ENCODE measurements at regions not wholly inside any gene's neighbourhood (a gene's known extent, or its start where the extent isn't known, plus 50 kb on each side); places are given as distances from the start of the nearest gene placed in this dataset.

DNA sequence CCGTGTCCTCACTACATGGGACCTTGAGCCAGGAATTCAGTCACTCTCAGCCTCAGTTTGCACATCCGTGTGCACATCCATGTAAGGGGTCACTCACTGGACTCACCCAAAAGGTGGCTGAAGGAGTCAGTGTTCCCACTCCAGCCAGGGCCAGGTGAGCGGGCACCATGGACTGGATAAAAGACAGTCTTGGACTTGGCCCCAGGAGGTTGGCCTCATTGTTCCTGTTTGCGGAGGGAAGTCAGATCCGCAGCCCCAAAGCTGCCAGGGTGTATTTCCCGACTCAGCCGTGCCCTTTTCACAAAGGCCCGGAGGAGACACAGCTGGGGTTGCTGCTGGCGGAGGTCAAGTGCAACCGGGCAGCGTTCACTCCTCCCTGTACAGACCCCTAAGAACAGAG, 170.7 kb upstream of the MYL2 start:
- ATAC-seq (peak; percentile 51), DNase-seq (ENCODE audit: low spot score) (no peak)

- DNase-seq (ENCODE audit: low spot score) (no peak), ATAC-seq (no peak)
Measured at GRCh38 chr12:111089616-111090015, 169.2 kb upstream of the MYL2 start.

DNA sequence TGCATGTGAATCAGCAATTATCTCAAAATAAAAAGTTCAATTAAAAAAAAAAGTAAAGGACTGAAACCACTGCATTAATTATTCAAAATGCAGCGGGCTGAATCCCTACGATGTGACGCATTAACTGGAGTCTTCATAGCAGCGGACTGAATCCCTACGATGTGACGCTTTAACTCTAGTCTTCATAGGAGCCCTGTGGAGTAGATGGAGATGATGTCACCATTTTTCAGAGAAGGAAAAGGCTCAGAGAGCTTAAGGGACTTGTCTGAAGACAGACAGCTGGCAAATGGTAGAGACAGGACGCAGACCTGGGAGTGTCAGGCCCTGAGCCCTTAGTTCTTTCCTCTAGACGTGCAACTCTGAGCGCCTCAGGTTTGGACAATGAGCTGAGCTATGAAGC, 168.0 kb upstream of the MYL2 start:
- ATAC-seq (no peak), DNase-seq (ENCODE audit: low spot score) (no peak)

GRCh38 chr12:111086947-111087700, 166.7 kb upstream of the MYL2 start:
- ATAC-seq (peak; percentile 69), DNase-seq (ENCODE audit: low spot score) (peak; percentile 77)

DNA sequence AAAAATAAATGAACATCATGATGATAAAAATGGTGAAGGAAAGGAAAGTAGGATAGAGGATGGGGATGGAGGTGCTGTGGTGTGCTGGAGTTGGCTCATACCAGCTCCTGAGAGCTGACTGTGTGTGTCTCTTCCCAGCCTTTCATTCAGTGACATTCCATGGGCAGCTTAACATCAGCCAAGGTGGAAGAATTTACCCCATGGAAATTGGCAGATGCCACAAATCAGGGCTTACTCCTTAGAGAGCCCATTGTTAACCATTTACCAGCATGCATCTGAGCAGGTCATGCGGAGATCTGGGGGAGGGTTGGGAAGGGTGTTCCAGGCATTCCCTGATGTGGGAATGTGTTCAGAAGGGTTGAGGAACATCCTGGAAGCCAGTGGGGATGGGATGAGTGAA, 164.7 kb upstream of the MYL2 start:
- DNase-seq (ENCODE audit: low spot score) (no peak), ATAC-seq (no peak)

DNA sequence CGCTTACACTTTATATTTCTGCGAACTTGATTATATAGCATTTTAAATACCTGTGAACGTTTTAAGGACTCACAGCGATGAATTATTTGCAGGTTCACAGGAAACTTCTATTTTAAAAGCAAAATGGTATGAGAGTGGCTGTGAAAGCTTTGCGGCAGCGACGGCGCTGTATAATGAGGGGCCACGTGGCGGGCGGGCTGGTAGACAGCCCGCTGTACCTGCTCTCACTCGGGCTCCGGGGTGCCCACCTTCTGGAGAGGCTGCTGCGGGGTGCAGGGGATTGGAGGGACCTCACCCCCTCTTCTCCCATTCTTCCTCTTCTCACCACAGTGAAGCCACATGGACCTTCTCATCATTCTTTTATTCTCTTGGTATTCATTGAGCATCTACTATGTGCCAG, 164.2 kb upstream of the MYL2 start:
- ATAC-seq (no peak), DNase-seq (ENCODE audit: low spot score) (no peak)

DNA sequence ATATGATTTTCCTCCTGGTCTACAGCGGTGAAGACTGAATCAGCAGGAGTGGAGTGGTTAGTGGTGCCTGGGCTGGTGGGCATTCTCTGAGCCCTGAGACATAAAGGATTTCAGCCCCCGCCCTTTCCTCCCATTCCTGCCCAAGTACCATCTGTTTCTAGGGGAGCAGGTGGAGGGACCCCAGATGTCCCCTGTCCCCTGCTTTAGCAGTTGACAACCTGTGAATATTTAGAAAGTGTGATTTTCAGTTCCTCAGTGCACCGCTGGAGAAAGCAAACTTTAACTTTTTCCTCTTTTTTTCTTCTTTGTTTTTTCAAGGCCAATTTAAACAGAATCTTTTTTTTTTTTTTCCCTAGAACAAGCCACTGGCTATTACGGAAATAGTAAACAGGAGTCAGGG, 163.8 kb upstream of the MYL2 start:
- ATAC-seq (no peak), DNase-seq (ENCODE audit: low spot score) (no peak)

DNA sequence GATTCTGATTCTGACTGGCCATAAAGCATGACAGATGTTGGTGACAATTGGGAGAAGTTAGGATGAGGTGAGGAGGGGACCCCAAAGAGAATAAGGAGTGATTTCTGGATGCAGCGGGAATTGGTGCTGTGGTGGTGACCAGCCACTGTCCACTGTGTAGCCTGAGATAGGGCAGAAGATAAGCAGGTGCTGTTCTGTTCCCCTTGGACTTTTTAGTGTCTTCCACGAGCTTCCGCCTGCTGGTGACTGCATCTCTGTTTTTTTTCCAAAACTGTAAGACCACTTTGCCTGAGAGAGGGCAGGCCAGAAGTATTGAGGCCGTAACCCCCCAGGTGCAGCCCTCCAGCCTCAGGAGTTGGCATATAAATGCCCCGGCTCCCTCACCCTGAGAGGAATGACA, 161.2 kb upstream of the MYL2 start:
- ATAC-seq (no peak), DNase-seq (ENCODE audit: low spot score) (no peak)

DNA sequence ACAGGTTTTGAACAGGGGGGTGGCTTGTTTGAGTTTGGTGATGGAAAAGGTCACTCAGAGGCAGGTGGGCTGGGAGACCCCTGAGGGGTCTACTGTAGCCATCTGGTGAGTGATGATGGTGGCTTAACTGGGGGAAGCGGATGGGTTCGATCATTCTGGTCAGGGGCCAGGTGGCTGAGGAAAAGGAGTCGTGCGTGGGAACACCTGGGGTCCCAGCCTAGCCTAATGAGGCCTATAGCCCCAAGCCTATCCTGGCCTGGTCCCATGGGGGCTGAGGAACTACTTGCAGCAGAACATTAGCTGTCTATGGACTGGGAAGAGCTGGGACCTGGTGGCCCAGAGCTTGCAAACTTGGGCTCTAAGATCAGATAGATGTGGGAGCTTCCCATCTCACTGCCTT, 158.4 kb upstream of the MYL2 start:
- no peak for ATAC-seq
- no peak for DNase-seq (ENCODE audit: low spot score)

DNA sequence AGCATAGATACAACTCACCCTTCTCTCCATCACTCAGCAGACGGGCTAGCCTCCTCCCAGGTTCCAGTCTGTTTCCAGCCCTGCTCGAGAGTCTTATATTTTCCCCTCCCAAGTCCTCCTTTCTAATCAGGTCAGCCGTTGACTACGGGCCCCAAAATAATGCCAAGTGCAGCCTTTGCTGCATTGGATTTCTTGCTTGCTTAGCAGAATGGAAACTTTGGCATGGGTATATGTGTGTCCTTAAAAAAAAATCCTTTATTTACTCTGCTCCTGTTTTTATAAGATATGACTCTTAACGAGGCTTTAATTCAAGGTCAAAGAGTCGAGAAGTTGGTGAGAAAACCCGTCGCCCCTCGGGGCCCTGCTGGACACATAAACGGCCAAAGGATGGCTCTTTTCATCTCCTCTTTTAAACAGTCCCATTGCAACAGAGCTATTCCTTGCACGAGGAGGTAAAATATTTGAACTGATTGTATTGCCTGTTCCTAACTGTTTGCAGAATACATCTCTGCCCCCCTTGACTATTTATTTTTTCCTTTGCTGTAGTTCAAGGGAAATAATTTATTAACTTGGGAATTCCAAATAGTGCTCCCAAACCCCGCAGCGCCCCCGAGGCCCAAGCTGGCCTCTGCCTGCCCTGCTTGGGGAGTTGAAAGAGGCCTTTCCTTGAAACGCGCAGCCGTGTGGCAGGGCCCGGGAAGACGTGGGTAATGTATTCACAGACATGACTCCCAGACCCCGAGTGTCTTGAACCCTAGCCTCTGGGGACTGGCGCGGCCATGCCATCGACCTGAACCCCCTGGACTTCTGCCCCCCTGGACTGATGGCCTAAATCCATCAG, 156.5 kb upstream of the MYL2 start:
- ATAC-seq = peak; percentile 31
- no peak for DNase-seq (ENCODE audit: low spot score)

DNA sequence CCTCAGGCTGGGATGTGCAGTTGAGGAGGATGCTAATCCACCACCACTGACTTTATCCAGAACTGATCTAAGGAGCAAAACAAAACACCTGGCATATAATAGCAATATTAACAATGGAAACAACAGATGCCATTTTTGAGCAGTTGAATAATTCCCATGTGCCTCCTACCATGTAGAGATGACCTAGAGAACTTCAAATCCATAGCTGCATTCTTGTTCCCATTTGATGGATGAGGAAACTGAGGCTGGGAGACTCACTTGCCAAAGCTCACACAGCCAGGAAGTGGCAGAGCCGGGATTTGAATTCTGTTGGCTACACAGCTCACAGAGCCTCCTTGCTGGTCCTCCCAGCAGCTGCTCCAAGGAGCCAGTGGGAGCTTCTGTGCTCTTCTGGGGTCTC, 155.8 kb upstream of the MYL2 start:
- no peak for DNase-seq (ENCODE audit: low spot score)
- ATAC-seq = no peak

- peak; percentile 55 for ATAC-seq
Measured at GRCh38 chr12:111074965-111075364, 154.6 kb upstream of the MYL2 start.

DNA sequence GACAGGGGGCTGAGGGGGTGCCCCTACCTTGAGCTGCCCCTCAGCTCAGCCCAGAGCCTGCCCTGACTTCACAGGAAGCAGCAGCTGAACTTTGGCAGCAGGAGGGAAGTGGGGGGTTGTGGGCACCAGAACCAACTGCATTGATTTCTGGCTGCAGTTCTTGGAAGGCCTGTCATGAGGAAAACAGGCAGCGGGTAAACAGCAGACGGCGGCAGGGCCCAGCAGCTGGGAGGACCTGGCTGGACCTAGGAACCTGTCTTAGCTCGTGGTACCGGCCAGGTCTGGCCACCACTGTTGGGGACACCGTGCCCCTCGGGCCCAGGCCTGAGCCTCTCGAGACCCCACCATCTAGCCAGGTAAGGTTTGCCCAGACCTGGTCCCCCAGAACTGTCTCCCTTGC, 154.2 kb upstream of the MYL2 start:
- ATAC-seq = peak; percentile 84
- DNase-seq (ENCODE audit: low spot score) = peak; percentile 89

More at GRCh38 chr12:111074965-111075364, 154.6 kb upstream of the MYL2 start:
- no peak for DNase-seq (ENCODE audit: low spot score)

DNA sequence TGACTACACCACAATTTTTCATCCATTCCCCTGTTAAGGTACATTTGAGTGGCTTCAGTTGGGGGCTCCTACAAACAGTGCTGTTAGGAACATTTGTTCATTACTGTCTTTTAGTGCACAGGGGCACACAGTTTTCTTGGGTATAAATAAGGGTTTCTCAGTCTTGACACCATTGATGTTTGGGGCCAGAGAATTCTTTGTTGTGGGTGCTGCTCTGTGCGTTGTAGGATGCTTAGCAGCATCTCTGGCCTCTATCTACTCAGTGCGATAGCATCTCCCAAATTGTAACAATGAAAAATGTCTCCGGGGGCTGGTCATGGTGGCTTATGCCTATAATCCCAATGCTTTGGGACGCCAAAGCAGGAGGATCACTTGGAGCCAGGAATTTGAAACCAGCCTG, 153.0 kb upstream of the MYL2 start:
- ATAC-seq (no peak), DNase-seq (ENCODE audit: low spot score) (no peak)

GRCh38 chr12:111072299-111072698, 151.9 kb upstream of the MYL2 start:
- DNase-seq (ENCODE audit: low spot score) = no peak
- ATAC-seq = no peak

DNA sequence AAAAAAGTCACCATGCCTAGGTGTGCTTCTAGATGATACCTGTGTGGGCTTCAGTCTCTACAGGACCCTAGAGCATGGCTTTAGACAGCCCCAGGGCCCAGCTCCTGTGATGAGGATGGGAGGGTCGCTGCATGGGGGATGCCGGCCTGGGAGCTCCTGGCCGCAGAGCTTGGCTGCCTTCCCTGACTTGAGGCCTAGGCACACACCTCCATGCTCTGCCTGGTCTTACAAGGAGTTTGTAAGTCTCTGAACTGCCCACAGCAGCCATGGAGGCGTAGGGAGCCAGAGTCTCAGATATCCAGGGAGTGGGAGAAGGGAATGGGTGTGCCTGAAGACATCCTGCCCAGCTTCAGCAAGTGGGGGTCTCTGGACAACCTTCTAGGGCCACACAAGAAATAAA, 149.5 kb upstream of the MYL2 start:
- DNase-seq (ENCODE audit: low spot score) (no peak), ATAC-seq (no peak)

GRCh38 chr12:111068290-111068689, 147.9 kb upstream of the MYL2 start:
- ATAC-seq = no peak
- DNase-seq (ENCODE audit: low spot score) = no peak

GRCh38 chr12:111067498-111067897, 147.1 kb upstream of the MYL2 start:
- ATAC-seq = peak; percentile 80
- peak; percentile 85 for DNase-seq (ENCODE audit: low spot score)

GRCh38 chr12:111066744-111067437, 146.5 kb upstream of the MYL2 start:
- ATAC-seq = no peak
- DNase-seq (ENCODE audit: low spot score) = no peak

DNA sequence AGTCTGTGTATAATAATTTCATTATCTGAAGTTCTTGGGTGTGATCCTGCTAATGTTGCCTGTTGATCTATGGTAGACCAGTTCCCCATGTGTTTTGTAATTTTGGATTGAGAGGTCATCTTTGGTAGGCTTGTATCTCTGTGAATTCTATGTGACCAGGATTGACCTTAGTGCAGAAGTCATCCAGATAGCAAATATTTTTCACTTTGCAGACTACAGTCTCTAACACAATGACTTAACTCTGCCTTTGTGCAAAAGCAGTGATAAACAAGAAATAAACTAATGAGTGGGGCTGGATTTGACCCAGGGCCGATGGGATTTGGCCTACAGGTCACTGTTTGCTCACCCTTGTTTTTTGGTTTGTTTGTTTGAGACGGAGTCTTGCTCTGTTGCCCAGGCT, 144.6 kb upstream of the MYL2 start:
- ATAC-seq (peak; percentile 38), DNase-seq (ENCODE audit: low spot score) (no peak)

DNA sequence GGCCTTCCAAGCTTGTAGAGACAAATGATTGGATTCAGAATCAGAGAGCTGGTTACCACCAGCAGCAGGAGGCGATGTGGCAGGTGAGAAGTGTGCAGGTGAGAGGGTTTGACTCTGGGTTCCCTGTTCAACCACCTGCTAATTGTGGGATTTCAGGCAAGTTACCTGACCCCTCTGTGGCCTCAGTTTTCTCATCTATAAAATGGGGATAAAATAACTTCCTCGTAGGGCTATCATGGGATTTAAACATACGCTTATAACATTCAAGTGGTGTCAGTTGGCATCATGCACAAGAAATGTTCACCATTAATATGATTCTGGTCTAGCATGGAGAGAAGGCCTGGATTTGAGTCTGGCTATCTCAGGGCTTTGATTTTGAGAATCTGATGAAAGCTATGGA, 143.8 kb upstream of the MYL2 start:
- ATAC-seq = no peak
- DNase-seq (ENCODE audit: low spot score) = no peak
